K562 (cell line): ENCODE measurements at regions not wholly inside any gene's neighbourhood (a gene's known extent, or its start where the extent isn't known, plus 50 kb on each side); places are given as distances from the start of the nearest gene placed in this dataset.

Experiments
- ATAC-seq: fragments of 200-7000 bp; cut with Tn5 transposase; 3 replicates; pipeline ENCODE4 v1.9.1; 2020; ENCODE audit warnings: moderate library complexity
- BruUV-seq: library from RNA; stranded (reverse); fragments of 400-500 nt; replicated peaks from 2 replicates; lab custom pipeline; 2021; lab: Mats Ljungman, UMichigan
- CTCF ChIA-PET: fragments of 300-600 bp; formaldehyde crosslinking; extraction: SDS; loops from one replicate; lab custom pipeline; 2021; ENCODE audit warnings: low intra/inter-chr PET ratio; lab: Yijun Ruan, JAX
- POLR2A ChIA-PET: fragments of 300-600, 350-650 bp; sonication (Branson Sonifier 250); formaldehyde crosslinking; extraction: SDS; loops from one replicate; lab custom pipeline; 2021; ENCODE audit warnings: antibody characterized with exemption, inconsistent platforms; lab: Yijun Ruan, JAX
- DNase-seq, 4 experiments: peaks; one replicate each; pipeline versions ENCODE4 v3.0.0 to v3.0.0-alpha.2; 2011 to 2018; ENCODE audit warnings: low spot score in 3 of 4, mixed read lengths in 3 of 4; ENCODE audit errors: extremely low read depth in 1 of 4
- FAIRE-seq: peaks from 2 replicates; lab custom pipeline; 2011; peaks lifted over from hg19 to GRCh38; lab: Jason Lieb, UNC
- H2AFZ ChIP-seq: 2 replicates; pipeline ENCODE4 v1.6.0; 2011; ENCODE audit warnings: low read depth, low read length, control low read depth, inconsistent platforms
- H3K27ac ChIP-seq: fragments of 200-600 bp; 3 replicates; pipeline ENCODE4 v1.8.0; 2011; ENCODE audit warnings: low read depth, mild to moderate bottlenecking, control low read depth, inconsistent platforms, low read length, moderate library complexity, mixed read lengths; ENCODE audit errors: extremely low read depth
- H3K27me3 ChIP-seq, 2 experiments: fragments of 300-600 bp in 1 of 2; 2 replicates in 1 of 2; 3 replicates in 1 of 2; pipeline versions ENCODE4 v1.6.0 to v1.8.0; 2011; ENCODE audit warnings: inconsistent platforms in 2 of 2, low read length in 2 of 2, mild to moderate bottlenecking in 1 of 2, mixed read lengths in 1 of 2, moderate library complexity in 1 of 2; ENCODE audit not compliant: control insufficient read depth in 2 of 2, insufficient read depth in 2 of 2
- H3K36me3 ChIP-seq: fragments of 300-600 bp; 3 replicates; pipeline ENCODE4 v1.8.0; 2011; ENCODE audit warnings: mild to moderate bottlenecking, low read length, inconsistent platforms; ENCODE audit not compliant: control insufficient read depth, insufficient read depth
- H3K4me1 ChIP-seq, 2 experiments: fragments of 200-600 bp in 1 of 2; replicated peaks in 1 of 2; 2 replicates in 1 of 2; 3 replicates in 1 of 2; pipeline versions ENCODE4 v1.5.1 to v1.8.0; 2011; ENCODE audit warnings: inconsistent platforms in 2 of 2, low read length in 2 of 2, mild to moderate bottlenecking in 1 of 2, mixed read lengths in 1 of 2, moderate library complexity in 1 of 2; ENCODE audit not compliant: control insufficient read depth in 2 of 2, insufficient read depth in 2 of 2
- H3K4me2 ChIP-seq: 2 replicates; pipeline ENCODE4 v1.6.1; 2011; ENCODE audit warnings: low read length, control low read depth, inconsistent platforms, mixed read lengths; ENCODE audit not compliant: insufficient read depth
- H3K4me3 ChIP-seq: fragments of 200-600 bp; sonication (generic), shearing (Covaris generic); 2 replicates; pipeline ENCODE4 v1.5.1; 2016; ENCODE audit warnings: control low read depth, inconsistent platforms
- H3K79me2 ChIP-seq: fragments of 200-600 bp; 3 replicates; pipeline ENCODE4 v1.8.0; 2011; ENCODE audit warnings: low read length, inconsistent platforms; ENCODE audit not compliant: control insufficient read depth, insufficient read depth
- H3K9ac ChIP-seq, 2 experiments: 2 replicates each; pipeline versions ENCODE4 v1.6.0 to v1.6.1; 2011; ENCODE audit warnings: low read depth in 2 of 2, low read length in 2 of 2, control low read depth in 1 of 2, inconsistent platforms in 1 of 2, mild to moderate bottlenecking in 1 of 2, mixed read lengths in 1 of 2; ENCODE audit not compliant: insufficient read depth in 1 of 2
- H3K9me1 ChIP-seq: one replicate; pipeline ENCODE4 v1.6.0; 2011; ENCODE audit warnings: inconsistent platforms, mild to moderate bottlenecking, low read length, moderate library complexity; ENCODE audit not compliant: control insufficient read depth, insufficient read depth
- H3K9me3 ChIP-seq: replicated peaks from 2 replicates; pipeline ENCODE4 v1.5.1; 2011; ENCODE audit warnings: low read depth, low read length, inconsistent platforms; ENCODE audit not compliant: control insufficient read depth, insufficient read depth
- H4K20me1 ChIP-seq: replicated peaks from 2 replicates; pipeline ENCODE4 v1.6.1; 2011; ENCODE audit warnings: low read length, inconsistent platforms, mixed read lengths; ENCODE audit not compliant: control insufficient read depth, insufficient read depth
- ARID2 ChIP-seq: fragments of 450-650 bp; IDR thresholded peaks from 2 replicates; pipeline ENCODE4 v1.6.1; 2017; ENCODE audit warnings: antibody characterized with exemption, mild to moderate bottlenecking
- BRF2 ChIP-seq: IDR thresholded peaks from 3 replicates; pipeline ENCODE4 v1.6.1; 2011; ENCODE audit warnings: borderline replicate concordance, mild to moderate bottlenecking; ENCODE audit not compliant: insufficient read length, insufficient read depth
- GABPB2 ChIP-seq: fragments of 250-450 bp; sonication (Bioruptor Pico); conservative IDR thresholded peaks from 2 replicates; pipeline ENCODE4 v1.5.1; 2021; ENCODE audit warnings: mild to moderate bottlenecking
- HOMEZ ChIP-seq: fragments of 250-450 bp; sonication (Bioruptor Pico); IDR thresholded peaks from 2 replicates; pipeline ENCODE4 v1.4.0; 2020; ENCODE audit warnings: mild to moderate bottlenecking, moderate library complexity
- JUNB ChIP-seq: fragments of 450-650 bp; formaldehyde crosslinking; conservative IDR thresholded peaks from 2 replicates; pipeline ENCODE4 v1.4.0; 2020; ENCODE audit warnings: mild to moderate bottlenecking
- MNT ChIP-seq, 2 experiments: fragments of 450-650 bp; conservative IDR thresholded peaks; 2 replicates each; pipeline ENCODE4 v1.6.1; 2017; ENCODE audit warnings: mild to moderate bottlenecking in 2 of 2, moderate library complexity in 2 of 2
- REST ChIP-seq, 2 experiments: fragments of 450-650 bp; formaldehyde crosslinking in 1 of 2; IDR thresholded peaks; 2 replicates each; pipeline versions ENCODE4 v1.4.0 to v1.6.1; 2014 to 2020; ENCODE audit warnings: mild to moderate bottlenecking in 2 of 2, borderline replicate concordance in 1 of 2, low read depth in 1 of 2
- RFX7 ChIP-seq: fragments of 250-450 bp; sonication (Bioruptor Pico); IDR thresholded peaks from 2 replicates; pipeline ENCODE4 v1.5.1; 2021; ENCODE audit warnings: mild to moderate bottlenecking
- SIX5 ChIP-seq, 2 experiments: IDR thresholded peaks; 2 replicates each; pipeline ENCODE4 v1.6.1; 2011; ENCODE audit warnings: low read length in 2 of 2, borderline replicate concordance in 1 of 2, low read depth in 1 of 2, mild to moderate bottlenecking in 1 of 2, moderate library complexity in 1 of 2; ENCODE audit not compliant: insufficient read depth in 1 of 2
- THRAP3 ChIP-seq: fragments of 450-650 bp; IDR thresholded peaks from 2 replicates; pipeline ENCODE4 v1.6.1; 2016; ENCODE audit warnings: mild to moderate bottlenecking, inconsistent platforms, borderline replicate concordance
- WGBS: fragments of 100-300 bp; shearing (Covaris generic); methylation state at CpG from one replicate; pipeline ENCODE4 v1.1.6; 2016; ENCODE audit warnings: low coverage, mixed read lengths; ENCODE audit not compliant: insufficient coverage; ENCODE audit errors: missing lambda C conversion rate; 5-methylcytosine and 5-hydroxymethylcytosine counted together
- in situ Hi-C: fragments of 300-500 bp; cut with MboI; formaldehyde crosslinking; loops from 4 replicates; pipeline ENCODE4 v1.15.0; 2018; ENCODE audit warnings: inconsistent platforms, mixed read lengths
- intact Hi-C: fragments of 100-400 bp; cut with micrococcal nuclease; formaldehyde crosslinking; loops from 2 replicates; pipeline ENCODE4 v1.14.2; 2022

- Histone ChIP-seq H3K27me3 (peaks cover 0 to 11% of the 10 kb centered on the region in 2 experiments; a peak in 2 of 5 replicates), H4K20me1 (no peaks in the 10 kb centered on the region), H3K79me2 (no peaks in the 10 kb centered on the region), H3K4me1 (no peaks in the 10 kb centered on the region), H2AFZ (no peak overlapping the region), H3K4me2 (no peak overlapping the region), H3K36me3 (no peaks in the 10 kb centered on the region), H3K4me3 (no peak overlapping the region), H3K27ac (no peak overlapping the region), H3K9me1 (no peaks in the 10 kb centered on the region), H3K9ac (no peak overlapping the region), H3K9me3 (no peaks in the 10 kb centered on the region)
- intact Hi-C loops (no loop called here), in situ Hi-C loops (no loop called here)
- ChIA-PET POLR2A (no interaction called here), CTCF (no interaction called here)
- 1% methylated on average over 7 of the region's 7 CpGs for WGBS
- ATAC-seq = no peak
- FAIRE-seq = no peak
- DNase-seq = no peak
- BruUV-seq = no TSS peak
- no peak for TF ChIP-seq REST (IDR thresholded peaks at IDR 0.05; ENCODE audit: borderline replicate concordance)
- no peak for TF ChIP-seq REST (CRISPR knock-in tag; IDR thresholded peaks at IDR 0.05; ENCODE audit: low read depth)
- TF ChIP-seq GABPB2 = no peak
- TF ChIP-seq SIX5 (IDR thresholded peaks at IDR 0.05; ENCODE audit: borderline replicate concordance in 1 of 2, insufficient read depth in 1 of 2, low read depth in 1 of 2, low read length in 2 of 2) = no peak
- TF ChIP-seq JUNB (CRISPR knock-in tag) = no peak
- TF ChIP-seq ARID2 = no peak
- no peak for TF ChIP-seq THRAP3
- TF ChIP-seq RFX7 (CRISPR knock-in tag) = no peak
- TF ChIP-seq HOMEZ (CRISPR knock-in tag) = no peak
- no peak for TF ChIP-seq BRF2
- no peak for TF ChIP-seq MNT (conservative IDR thresholded peaks at IDR 0.05)
These were observed 299.5 kb downstream of the PREX1 start for GRCh38 chr20:48528346-48528745.
